ENCODE measurements at regions not wholly inside any gene's neighbourhood (a gene's known extent, or its start where the extent isn't known, plus 50 kb on each side); places are given as distances from the start of the nearest gene placed in this dataset.
"Not testable (repeated sequence)": the region's sequence is repeated elsewhere in the genome, so short reads cannot be mapped to it uniquely, and the experiment has no call there.

GRCh38 chrX:51144828-51145442, 187.7 kb upstream of the NUDT10 start:
- POLR2A ChIA-PET = no interaction called here
- CTCF ChIA-PET = no interaction called here

GRCh38 chrX:51148848-51149247, 183.8 kb upstream of the NUDT10 start:
- ChIA-PET CTCF (interaction anchor here (1.1 kb wide), 2 partner anchors 188 to 312 kb away, joined by 3 read pairs; no protein-coding TSS in a partner anchor), POLR2A (no interaction called here)

GRCh38 chrX:51151734-51152133, 180.9 kb upstream of the NUDT10 start:
- POLR2A ChIA-PET = no interaction called here
- CTCF ChIA-PET = no interaction called here

GRCh38 chrX:51155157-51155556, 177.5 kb upstream of the NUDT10 start:
- CTCF ChIA-PET = no interaction called here
- POLR2A ChIA-PET = no interaction called here

- ChIA-PET CTCF (no interaction called here), POLR2A (no interaction called here)
Observed at GRCh38 chrX:51155566-51155965, 177.1 kb upstream of the NUDT10 start.

- CTCF ChIA-PET = no interaction called here
- POLR2A ChIA-PET = no interaction called here
Observed at GRCh38 chrX:51158231-51158630, 174.4 kb upstream of the NUDT10 start.

GRCh38 chrX:51159378-51159777, 173.2 kb upstream of the NUDT10 start:
- CTCF ChIA-PET, POLR2A ChIA-PET: not testable (repeated sequence)

- ChIA-PET POLR2A (no interaction called here), CTCF (no interaction called here)
Observed at GRCh38 chrX:51163730-51164129, 168.9 kb upstream of the NUDT10 start.

- CTCF ChIA-PET, POLR2A ChIA-PET: not testable (repeated sequence)
Observed at GRCh38 chrX:51178356-51178900, 154.2 kb upstream of the NUDT10 start.

- CTCF ChIA-PET, POLR2A ChIA-PET: not testable (repeated sequence)
Observed at GRCh38 chrX:51179805-51180204, 152.8 kb upstream of the NUDT10 start.

GRCh38 chrX:51182545-51182944, 150.1 kb upstream of the NUDT10 start:
- CTCF ChIA-PET = no interaction called here
- POLR2A ChIA-PET = no interaction called here

GRCh38 chrX:51192104-51192503, 140.5 kb upstream of the NUDT10 start:
- ChIA-PET CTCF (no interaction called here), POLR2A (no interaction called here)

- ChIA-PET CTCF (no interaction called here), POLR2A (no interaction called here)
Observed at GRCh38 chrX:51215266-51215665, 117.4 kb upstream of the NUDT10 start.

GRCh38 chrX:51215856-51216255, 116.8 kb upstream of the NUDT10 start:
- ChIA-PET CTCF (no interaction called here), POLR2A (no interaction called here)

- POLR2A ChIA-PET = no interaction called here
- CTCF ChIA-PET = no interaction called here
Observed at GRCh38 chrX:51242212-51242611, 90.4 kb upstream of the NUDT10 start.

- CTCF ChIA-PET = no interaction called here
- POLR2A ChIA-PET = no interaction called here
Observed at GRCh38 chrX:51257490-51257889, 75.1 kb upstream of the NUDT10 start.

- CTCF ChIA-PET, POLR2A ChIA-PET: not testable (repeated sequence)
Observed at GRCh38 chrX:51262271-51262670, 70.4 kb upstream of the NUDT10 start.

GRCh38 chrX:51272638-51273037, 60.0 kb upstream of the NUDT10 start:
- ChIA-PET POLR2A (no interaction called here), CTCF (no interaction called here)

- CTCF ChIA-PET = no interaction called here
- POLR2A ChIA-PET = no interaction called here
Observed at GRCh38 chrX:51281758-51282318, 50.8 kb upstream of the NUDT10 start.

All from activated CD8-positive, alpha-beta memory T cell treated with anti-CD3 and anti-CD28 coated beads for 36 hours (primary cell).